ENCODE measurements at regions not wholly inside any gene's neighbourhood (a gene's known extent, or its start where the extent isn't known, plus 50 kb on each side); places are given as distances from the start of the nearest gene placed in this dataset.

- TF ChIP-seq LEF1 (IDR thresholded peaks at IDR 0.05; ENCODE audit: borderline replicate concordance): no peak
- no peak for TF ChIP-seq CTBP1 (IDR thresholded peaks at IDR 0.05; ENCODE audit: borderline replicate concordance)
- TF ChIP-seq ARNT (IDR thresholded peaks at IDR 0.05): no peak
- TF ChIP-seq L3MBTL2 (conservative IDR thresholded peaks at IDR 0.05): no peak
- TF ChIP-seq SUZ12 (IDR thresholded peaks at IDR 0.05): no peak
- no peak for TF ChIP-seq FOXM1 (IDR thresholded peaks at IDR 0.05; ENCODE audit: borderline replicate concordance)
- TF ChIP-seq NFRKB (IDR thresholded peaks at IDR 0.05): no peak
- no peak for TF ChIP-seq HDGF (IDR thresholded peaks at IDR 0.05; ENCODE audit: borderline replicate concordance)
- TF ChIP-seq SP1 (IDR thresholded peaks at IDR 0.05): no peak
- no peak for TF ChIP-seq ZNF384 (IDR thresholded peaks at IDR 0.05)
- no peak for TF ChIP-seq PKNOX1 (IDR thresholded peaks at IDR 0.05)
- no peak for TF ChIP-seq TARDBP (IDR thresholded peaks at IDR 0.05)
- TF ChIP-seq ELF4 (IDR thresholded peaks at IDR 0.05): no peak
- no peak for DNase-seq (ENCODE audit: extremely low spot score)
- CTCF ChIA-PET: interaction anchor here (1.4 kb wide), 1 partner anchor 59 kb away, joined by 4 read pairs; no protein-coding TSS in a partner anchor
- POLR2A ChIA-PET: interaction anchor here (1.0 kb wide), 1 partner anchor 88 kb away, joined by 3 read pairs; no protein-coding TSS in a partner anchor
Measured at GRCh38 chr2:20537423-20538307, 90.8 kb downstream of the RHOB start.

- no peak for DNase-seq (ENCODE audit: extremely low spot score)
- CTCF ChIA-PET: no interaction called here
- TF ChIP-seq FOXM1 (IDR thresholded peaks at IDR 0.05; ENCODE audit: borderline replicate concordance): no peak
- TF ChIP-seq CTBP1 (IDR thresholded peaks at IDR 0.05; ENCODE audit: borderline replicate concordance): no peak
- no peak for TF ChIP-seq ELF4 (IDR thresholded peaks at IDR 0.05)
- TF ChIP-seq PKNOX1 (IDR thresholded peaks at IDR 0.05): no peak
- TF ChIP-seq FOXK2 (IDR thresholded peaks at IDR 0.05): no peak
- TF ChIP-seq ARNT (IDR thresholded peaks at IDR 0.05): no peak
- no peak for TF ChIP-seq SP1 (IDR thresholded peaks at IDR 0.05)
- no peak for TF ChIP-seq L3MBTL2 (conservative IDR thresholded peaks at IDR 0.05)
- TF ChIP-seq BHLHE40 (IDR thresholded peaks at IDR 0.05; ENCODE audit: borderline replicate concordance): no peak
- TF ChIP-seq ZNF384 (IDR thresholded peaks at IDR 0.05): no peak
- no peak for TF ChIP-seq LEF1 (IDR thresholded peaks at IDR 0.05; ENCODE audit: borderline replicate concordance)
- TF ChIP-seq TARDBP (IDR thresholded peaks at IDR 0.05): no peak
- no peak for TF ChIP-seq HDGF (IDR thresholded peaks at IDR 0.05; ENCODE audit: borderline replicate concordance)
- POLR2A ChIA-PET: interaction anchor here (0.8 to 1.0 kb wide), 3 partner anchors 11 to 91 kb away, joined by 3 read pairs; partner anchors contain the start of gene RHOB
Measured at GRCh38 chr2:20538308-20539132, 91.6 kb downstream of the RHOB start.

- ChIA-PET CTCF (no interaction called here), POLR2A (interaction anchor here (0.8 to 1.0 kb wide), 2 partner anchors 10 to 92 kb away, joined by 3 read pairs; partner anchors contain the start of gene RHOB)
- no peak for TF ChIP-seq SP1 (IDR thresholded peaks at IDR 0.05)
- no peak for TF ChIP-seq LEF1 (IDR thresholded peaks at IDR 0.05; ENCODE audit: borderline replicate concordance)
- TF ChIP-seq FOXM1 (IDR thresholded peaks at IDR 0.05; ENCODE audit: borderline replicate concordance): no peak
- no peak for TF ChIP-seq BHLHE40 (IDR thresholded peaks at IDR 0.05; ENCODE audit: borderline replicate concordance)
- TF ChIP-seq NFRKB (IDR thresholded peaks at IDR 0.05): no peak
- TF ChIP-seq PKNOX1 (IDR thresholded peaks at IDR 0.05): no peak
- TF ChIP-seq CTBP1 (IDR thresholded peaks at IDR 0.05; ENCODE audit: borderline replicate concordance): no peak
- TF ChIP-seq FOXA1 (IDR thresholded peaks at IDR 0.05): no peak
- TF ChIP-seq FOXK2 (IDR thresholded peaks at IDR 0.05): no peak
- no peak for TF ChIP-seq TARDBP (IDR thresholded peaks at IDR 0.05)
- TF ChIP-seq ARNT (IDR thresholded peaks at IDR 0.05): no peak
- no peak for DNase-seq (ENCODE audit: extremely low spot score)
Measured at GRCh38 chr2:20539133-20539719, 92.4 kb downstream of the RHOB start.

GRCh38 chr2:20539776-20540586 lies 93.1 kb downstream of the RHOB start:
- no peak for DNase-seq (ENCODE audit: extremely low spot score)
- ChIA-PET CTCF (no interaction called here), POLR2A (no interaction called here)
- no peak for TF ChIP-seq ELF4 (IDR thresholded peaks at IDR 0.05)
